ENCODE measurements at regions not wholly inside any gene's neighbourhood (a gene's known extent, or its start where the extent isn't known, plus 50 kb on each side); places are given as distances from the start of the nearest gene placed in this dataset.

DNA sequence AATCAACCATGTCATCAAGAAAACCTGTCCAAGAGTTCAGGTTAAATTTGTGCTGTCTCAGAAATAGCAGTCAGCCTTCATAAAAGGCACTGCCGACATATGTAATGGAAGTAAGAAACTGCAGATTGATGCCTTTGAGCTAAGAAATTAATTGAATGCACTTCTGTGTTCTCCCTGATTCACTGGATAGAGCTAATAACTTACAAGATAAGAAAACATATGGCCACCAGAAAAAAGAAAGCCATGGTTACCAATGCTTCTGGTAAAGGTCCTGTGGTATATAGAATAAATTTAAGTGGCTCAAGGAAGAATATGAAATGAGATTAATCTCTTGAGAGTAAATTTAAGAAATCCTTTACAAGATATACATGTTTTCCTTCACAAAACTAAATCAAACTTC, 242.5 kb upstream of the UFL1 start:
- Histone ChIP-seq H2BK5ac (ENCODE audit: low read depth, low read length) (no peak overlapping the region), H2AK5ac (ENCODE audit: low read depth, low read length) (no peak overlapping the region), H2AFZ (ENCODE audit: low read length) (no peak overlapping the region), H2BK20ac (ENCODE audit: low read length) (no peak overlapping the region), H3K36me3 (ENCODE audit: control insufficient read depth in 2 of 4, insufficient read depth in 4 of 4, low read length in 3 of 4) (no peaks in the 10 kb centered on the region), H2BK12ac (ENCODE audit: low read depth, low read length) (no peak overlapping the region), H3K27ac (ENCODE audit: low read depth, low read length) (no peak overlapping the region), H3K23me2 (ENCODE audit: low read depth, low read length) (no peaks in the 10 kb centered on the region), H3K18ac (ENCODE audit: extremely low read depth, low read length) (no peak overlapping the region), H3K9ac (replicated peaks in 1 of 4; ENCODE audit: extremely low read depth in 1 of 4, low read depth in 3 of 4, low read length in 3 of 4) (no peak overlapping the region), H3K23ac (ENCODE audit: insufficient read length) (no peak overlapping the region), H3K4ac (replicated peaks; ENCODE audit: insufficient read length, low read depth, low read length) (no peak overlapping the region), H3K27me3 (replicated peaks in 1 of 4; ENCODE audit: control insufficient read depth in 3 of 4, extremely low read depth in 1 of 4, insufficient read depth in 3 of 4, low read length in 3 of 4) (no peaks in the 10 kb centered on the region), H3K79me2 (ENCODE audit: control insufficient read depth in 1 of 2, insufficient read depth in 2 of 2, low read length in 2 of 2) (no peaks in the 10 kb centered on the region), H4K8ac (ENCODE audit: extremely low read depth, insufficient read depth, low read length) (no peak overlapping the region), H4K5ac (ENCODE audit: insufficient read length, low read depth, low read length) (no peak overlapping the region), H3K4me2 (ENCODE audit: insufficient read depth in 1 of 2, low read depth in 2 of 2, low read length in 2 of 2) (no peak overlapping the region), H3K56ac (replicated peaks; ENCODE audit: insufficient read length, low read depth, low read length) (no peak overlapping the region), H4K20me1 (replicated peaks in 1 of 2; ENCODE audit: control insufficient read depth in 1 of 2, insufficient read depth in 2 of 2, low read length in 2 of 2) (no peaks in the 10 kb centered on the region), H3K14ac (ENCODE audit: insufficient read length) (no peak overlapping the region), H4K91ac (replicated peaks; ENCODE audit: insufficient read length, low read length) (no peak overlapping the region), H2BK120ac (replicated peaks; ENCODE audit: low read depth, low read length) (no peak overlapping the region), H3K9me3 (ENCODE audit: insufficient read depth in 2 of 2, low read depth in 1 of 2, low read length in 1 of 2) (no peaks in the 10 kb centered on the region), H3K4me3 (ENCODE audit: extremely low read depth in 1 of 4, insufficient read depth in 2 of 4, low read depth in 3 of 4, low read length in 4 of 4) (no peak overlapping the region), H2BK15ac (ENCODE audit: low read length) (no peak overlapping the region), H3K79me1 (ENCODE audit: low read depth, low read length) (no peaks in the 10 kb centered on the region), H3K4me1 (replicated peaks in 1 of 4; ENCODE audit: control insufficient read depth in 3 of 4, insufficient read depth in 4 of 4, low read length in 3 of 4) (no peaks in the 10 kb centered on the region)
- no peak for FAIRE-seq
- DNase-seq (ENCODE audit: low read depth in 1 of 2, low spot score in 2 of 2): no peak
- no peak for TF ChIP-seq HDAC2 (IDR thresholded peaks at IDR 0.05; ENCODE audit: borderline replicate concordance in 1 of 2, low read depth in 2 of 2, low read length in 2 of 2)
- POLR2A ChIA-PET (ENCODE audit: partially characterized antibody): no interaction called here
- WGBS, 2 experiments (ENCODE audit: extremely low coverage in 1 of 2, insufficient coverage in 1 of 2, insufficient read length in 1 of 2, insufficient replicate concordance in 2 of 2, low coverage in 1 of 2, low lambda C conversion rate in 2 of 2, missing lambda C conversion rate in 1 of 2): 90% methylated on average over 1 of the region's 1 CpG; no CpG with 5 or more reads in 1 of the 2 experiments
- CTCF ChIA-PET (ENCODE audit: partially characterized antibody): interaction anchor here (1.2 kb wide), 1 partner anchor 23 kb away, joined by 3 read pairs; no protein-coding TSS in a partner anchor
